ENCODE measurements at regions not wholly inside any gene's neighbourhood (a gene's known extent, or its start where the extent isn't known, plus 50 kb on each side); places are given as distances from the start of the nearest gene placed in this dataset.

DNA sequence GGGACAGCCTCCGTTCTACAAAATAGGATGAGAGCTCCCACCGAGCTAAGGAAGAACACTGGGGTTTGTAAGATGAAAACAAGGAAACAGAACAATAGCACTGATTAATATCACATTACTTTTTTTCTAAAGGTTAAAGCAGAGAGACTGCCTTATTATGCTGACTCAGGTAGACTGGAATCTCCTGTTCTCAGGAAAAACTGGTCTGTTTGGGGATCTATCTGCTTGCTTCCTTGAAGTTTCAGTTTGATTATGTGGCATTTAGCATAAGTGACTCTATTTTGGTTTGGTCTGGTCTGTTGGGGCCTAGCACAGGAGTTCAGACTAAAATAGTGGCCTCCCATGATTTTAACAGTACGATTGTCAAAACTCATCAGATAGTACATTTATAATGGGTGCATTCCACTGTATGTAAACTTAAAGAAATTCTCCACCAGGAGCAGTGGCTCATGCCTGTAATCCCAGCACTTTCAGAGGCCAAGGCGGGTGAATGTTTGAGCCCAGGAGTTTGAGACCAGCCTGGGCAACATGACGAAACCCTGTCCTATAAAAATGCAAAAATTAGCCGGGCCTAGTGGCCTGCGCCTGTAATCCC, 64.1 kb upstream of the NDUFV2 start:
- Histone ChIP-seq H3K27me3 (ENCODE audit: control insufficient read depth, extremely low read depth, insufficient read depth, low read length) (no peaks in the 10 kb centered on the region), H3K4me2 (ENCODE audit: control insufficient read depth, extremely low read depth, insufficient read depth, low read depth, low read length) (peak overlapping the region; percentile 60), H3K9ac (ENCODE audit: control insufficient read depth, extremely low read depth, insufficient read depth, low read length) (no peak overlapping the region), H3K9me1 (ENCODE audit: control insufficient read depth, extremely low read depth, insufficient read depth, low read length) (no peaks in the 10 kb centered on the region), H4K20me1 (ENCODE audit: control insufficient read depth, extremely low read depth, insufficient read depth, low read length) (no peaks in the 10 kb centered on the region), H3K36me3 (ENCODE audit: control insufficient read depth in 2 of 2, extremely low read depth in 1 of 2, insufficient read depth in 2 of 2, low read length in 2 of 2) (no peaks in the 10 kb centered on the region), H3K4me3 (ENCODE audit: control insufficient read depth in 2 of 3, extremely low read depth in 1 of 3, insufficient read depth in 2 of 3, low read depth in 1 of 3, low read length in 3 of 3) (peak overlapping the region in 1 of 3 experiments; percentile 25), H3K9me3 (ENCODE audit: control insufficient read depth, low read depth, low read length) (no peaks in the 10 kb centered on the region), H2AFZ (ENCODE audit: control insufficient read depth, low read length) (peak overlapping the region; percentile 86), H3K27ac (ENCODE audit: control insufficient read depth, insufficient read depth, low read length) (peak overlapping the region; percentile 4), H3K4me1 (ENCODE audit: control insufficient read depth, extremely low read depth, insufficient read depth, low read length) (peaks cover 12% of the 10 kb centered on the region), H3K79me2 (ENCODE audit: control insufficient read depth, insufficient read depth, low read length) (no peaks in the 10 kb centered on the region)
- no peak for TF ChIP-seq EZH2 (IDR thresholded peaks at IDR 0.05; ENCODE audit: low read length)
- TF ChIP-seq, protein P1, sequence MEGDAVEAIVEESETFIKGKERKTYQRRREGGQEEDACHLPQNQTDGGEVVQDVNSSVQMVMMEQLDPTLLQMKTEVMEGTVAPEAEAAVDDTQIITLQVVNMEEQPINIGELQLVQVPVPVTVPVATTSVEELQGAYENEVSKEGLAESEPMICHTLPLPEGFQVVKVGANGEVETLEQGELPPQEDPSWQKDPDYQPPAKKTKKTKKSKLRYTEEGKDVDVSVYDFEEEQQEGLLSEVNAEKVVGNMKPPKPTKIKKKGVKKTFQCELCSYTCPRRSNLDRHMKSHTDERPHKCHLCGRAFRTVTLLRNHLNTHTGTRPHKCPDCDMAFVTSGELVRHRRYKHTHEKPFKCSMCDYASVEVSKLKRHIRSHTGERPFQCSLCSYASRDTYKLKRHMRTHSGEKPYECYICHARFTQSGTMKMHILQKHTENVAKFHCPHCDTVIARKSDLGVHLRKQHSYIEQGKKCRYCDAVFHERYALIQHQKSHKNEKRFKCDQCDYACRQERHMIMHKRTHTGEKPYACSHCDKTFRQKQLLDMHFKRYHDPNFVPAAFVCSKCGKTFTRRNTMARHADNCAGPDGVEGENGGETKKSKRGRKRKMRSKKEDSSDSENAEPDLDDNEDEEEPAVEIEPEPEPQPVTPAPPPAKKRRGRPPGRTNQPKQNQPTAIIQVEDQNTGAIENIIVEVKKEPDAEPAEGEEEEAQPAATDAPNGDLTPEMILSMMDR (optimal IDR thresholded peaks at IDR 0.05 in 1 of 3, IDR thresholded peaks at IDR 0.05 in 1 of 3, conservative IDR thresholded peaks at IDR 0.05 in 1 of 3; ENCODE audit: extremely low read depth in 1 of 3, insufficient read depth in 2 of 3, low read length in 3 of 3) = no peak
- DNase-seq (ENCODE audit: low read depth, low spot score) (no peak), FAIRE-seq (no peak)
- dilution Hi-C loops (cut with MboI; ENCODE audit: extremely low pct_ligation_motif_present, low sequenced_read_pairs) = no loop called here

DNA sequence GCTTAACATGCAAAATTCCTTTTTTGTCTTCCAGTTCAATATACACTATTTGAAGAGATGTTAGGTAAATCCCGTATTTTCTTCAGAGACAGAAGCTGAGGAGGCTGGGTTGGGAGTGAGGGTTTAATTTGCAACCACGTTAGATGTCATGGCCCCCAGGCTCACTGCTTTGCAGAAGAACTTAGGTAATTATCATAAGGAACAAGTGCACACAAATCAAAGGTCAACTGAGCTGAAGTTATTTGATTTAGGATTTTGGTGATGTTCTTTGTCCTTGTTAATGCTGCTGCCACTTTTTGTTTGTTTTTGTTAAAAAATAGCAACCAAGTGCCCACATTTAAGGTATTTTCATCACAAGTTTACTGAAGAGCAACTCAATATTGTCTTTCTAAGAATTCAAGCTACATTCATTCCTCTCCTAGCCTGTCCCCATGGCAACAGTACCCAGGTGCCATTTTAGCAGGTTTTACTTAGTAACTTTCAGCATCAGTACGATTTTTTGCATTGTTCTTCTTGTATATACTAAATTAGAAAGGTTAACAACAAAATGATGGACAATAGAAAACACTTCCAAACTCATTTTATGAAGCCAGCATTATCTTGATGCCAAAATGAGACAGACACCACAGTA, 62.9 kb upstream of the NDUFV2 start:
- Histone ChIP-seq H3K4me1 (ENCODE audit: control insufficient read depth, extremely low read depth, insufficient read depth, low read length) (peaks cover 12% of the 10 kb centered on the region), H3K4me2 (ENCODE audit: control insufficient read depth, extremely low read depth, insufficient read depth, low read depth, low read length) (no peak overlapping the region), H3K36me3 (ENCODE audit: control insufficient read depth in 2 of 2, extremely low read depth in 1 of 2, insufficient read depth in 2 of 2, low read length in 2 of 2) (no peaks in the 10 kb centered on the region), H3K27ac (ENCODE audit: control insufficient read depth, insufficient read depth, low read length) (no peak overlapping the region), H2AFZ (ENCODE audit: control insufficient read depth, low read length) (no peak overlapping the region), H3K9ac (ENCODE audit: control insufficient read depth, extremely low read depth, insufficient read depth, low read length) (no peak overlapping the region), H3K4me3 (ENCODE audit: control insufficient read depth in 2 of 3, extremely low read depth in 1 of 3, insufficient read depth in 2 of 3, low read depth in 1 of 3, low read length in 3 of 3) (no peak overlapping the region), H3K27me3 (ENCODE audit: control insufficient read depth, extremely low read depth, insufficient read depth, low read length) (no peaks in the 10 kb centered on the region), H3K79me2 (ENCODE audit: control insufficient read depth, insufficient read depth, low read length) (no peaks in the 10 kb centered on the region), H3K9me3 (ENCODE audit: control insufficient read depth, low read depth, low read length) (no peaks in the 10 kb centered on the region), H4K20me1 (ENCODE audit: control insufficient read depth, extremely low read depth, insufficient read depth, low read length) (no peaks in the 10 kb centered on the region), H3K9me1 (ENCODE audit: control insufficient read depth, extremely low read depth, insufficient read depth, low read length) (no peaks in the 10 kb centered on the region)
- dilution Hi-C loops (cut with MboI; ENCODE audit: extremely low pct_ligation_motif_present, low sequenced_read_pairs) = no loop called here
- DNase-seq (ENCODE audit: low read depth, low spot score) (no peak), FAIRE-seq (no peak)
- TF ChIP-seq, protein P1 (optimal IDR thresholded peaks at IDR 0.05 in 1 of 3, IDR thresholded peaks at IDR 0.05 in 1 of 3, conservative IDR thresholded peaks at IDR 0.05 in 1 of 3; ENCODE audit: extremely low read depth in 1 of 3, insufficient read depth in 2 of 3, low read length in 3 of 3) = no peak
- no peak for TF ChIP-seq EZH2 (IDR thresholded peaks at IDR 0.05; ENCODE audit: low read length)
